ENCODE measurements at regions not wholly inside any gene's neighbourhood (a gene's known extent, or its start where the extent isn't known, plus 50 kb on each side); places are given as distances from the start of the nearest gene placed in this dataset.

GRCh38 chr14:55734731-55735130 is 154.7 kb downstream of the KTN1 start:
- no peak for DNase-seq (ENCODE audit: low read depth)

- DNase-seq (ENCODE audit: low read depth): no peak
Observed at GRCh38 chr14:55739967-55740648, 160.1 kb downstream of the KTN1 start.

- DNase-seq (ENCODE audit: low read depth): no peak
Observed at GRCh38 chr14:55740649-55740989, 160.6 kb downstream of the KTN1 start.

GRCh38 chr14:55741240-55741639 is 161.2 kb downstream of the KTN1 start:
- no peak for DNase-seq (ENCODE audit: low read depth)

- DNase-seq (ENCODE audit: low read depth): no peak
Observed at GRCh38 chr14:55743551-55743950, 163.5 kb downstream of the KTN1 start.

GRCh38 chr14:55744321-55744720 is 164.3 kb downstream of the KTN1 start:
- no peak for DNase-seq (ENCODE audit: low read depth)

GRCh38 chr14:55745906-55746305 is 165.9 kb downstream of the KTN1 start:
- DNase-seq (ENCODE audit: low read depth): no peak

GRCh38 chr14:55746558-55746957 is 166.6 kb downstream of the KTN1 start:
- DNase-seq (ENCODE audit: low read depth): no peak

- DNase-seq (ENCODE audit: low read depth): no peak
Observed at GRCh38 chr14:55747186-55747585, 167.2 kb downstream of the KTN1 start.

GRCh38 chr14:55749201-55749812 is 169.3 kb downstream of the KTN1 start:
- no peak for DNase-seq (ENCODE audit: low read depth)

GRCh38 chr14:55749946-55750345 is 169.9 kb downstream of the KTN1 start:
- DNase-seq (ENCODE audit: low read depth): no peak

GRCh38 chr14:55752580-55753390 is 172.8 kb downstream of the KTN1 start:
- DNase-seq (ENCODE audit: low read depth): peak; percentile 7

- no peak for DNase-seq (ENCODE audit: low read depth)
Observed at GRCh38 chr14:55754471-55754870, 174.5 kb downstream of the KTN1 start.

- DNase-seq (ENCODE audit: low read depth): no peak
Observed at GRCh38 chr14:55754871-55755270, 174.9 kb downstream of the KTN1 start.

- DNase-seq (ENCODE audit: low read depth): no peak
Observed at GRCh38 chr14:55756078-55756477, 176.1 kb downstream of the KTN1 start.

- no peak for DNase-seq (ENCODE audit: low read depth)
Observed at GRCh38 chr14:55756557-55756956, 176.6 kb downstream of the KTN1 start.

GRCh38 chr14:55758796-55759195 is 178.8 kb downstream of the KTN1 start:
- DNase-seq (ENCODE audit: low read depth): no peak

- no peak for DNase-seq (ENCODE audit: low read depth)
Observed at GRCh38 chr14:55760789-55761566, 181.0 kb downstream of the KTN1 start.

- no peak for DNase-seq (ENCODE audit: low read depth)
Observed at GRCh38 chr14:55761651-55762050, 181.6 kb downstream of the KTN1 start.

GRCh38 chr14:55762595-55763232 is 182.7 kb downstream of the KTN1 start:
- DNase-seq (ENCODE audit: low read depth): no peak

- DNase-seq (ENCODE audit: low read depth): no peak
Observed at GRCh38 chr14:55764784-55765183, 184.8 kb downstream of the KTN1 start.

- DNase-seq (ENCODE audit: low read depth): no peak
Observed at GRCh38 chr14:55766071-55766470, 186.1 kb downstream of the KTN1 start.

Data from stromal cell of bone marrow (primary cell).